Panc1 (cell line): ENCODE measurements at regions not wholly inside any gene's neighbourhood (a gene's known extent, or its start where the extent isn't known, plus 50 kb on each side); places are given as distances from the start of the nearest gene placed in this dataset.
"Not testable (repeated sequence)": the region's sequence is repeated elsewhere in the genome, so short reads cannot be mapped to it uniquely, and the experiment has no call there.

Source experiments
- ATAC-seq: fragments of 200-7000 bp; cut with Tn5 transposase; 2 replicates; pipeline ENCODE4 v1.9.1; 2020; ENCODE audit warnings: mild to moderate bottlenecking, moderate library complexity
- BruUV-seq: library from RNA; stranded (reverse); fragments of 400-500 nt; replicated peaks from 2 replicates; lab custom pipeline; 2021; lab: Mats Ljungman, UMichigan
- CTCF ChIA-PET: fragments of 300-600 bp; sonication (Branson Sonifier 250); formaldehyde crosslinking; loops from one replicate; lab custom pipeline; 2022; ENCODE audit warnings: antibody characterized with exemption; lab: Charles Lee
- POLR2A ChIA-PET: fragments of 300-600 bp; sonication (Branson Sonifier 250); formaldehyde crosslinking; loops from one replicate; lab custom pipeline; 2022; ENCODE audit warnings: antibody characterized with exemption; lab: Charles Lee
- DNase-seq: peaks from one replicate; pipeline ENCODE4 v3.0.0-alpha.2; 2010; ENCODE audit warnings: low read depth, low spot score
- H3K27ac ChIP-seq: 2 replicates; pipeline ENCODE4 v1.5.1; 2011; ENCODE audit warnings: mild to moderate bottlenecking, low read length, inconsistent platforms
- H3K27me3 ChIP-seq: fragments of 200-500 bp; sonication (Bioruptor generic); 2 replicates; pipeline ENCODE4 v1.6.0; 2014; ENCODE audit warnings: low read length, inconsistent platforms; ENCODE audit not compliant: control insufficient read depth, insufficient read depth
- H3K36me3 ChIP-seq: fragments of 200-500 bp; sonication (Bioruptor generic); 2 replicates; pipeline ENCODE4 v1.5.1; 2014; ENCODE audit warnings: inconsistent platforms, mild to moderate bottlenecking, low read length, moderate library complexity; ENCODE audit not compliant: control insufficient read depth, insufficient read depth
- H3K4me1 ChIP-seq: 2 replicates; pipeline ENCODE4 v1.5.1; 2011; ENCODE audit warnings: inconsistent platforms, mild to moderate bottlenecking, low read length, moderate library complexity; ENCODE audit not compliant: control insufficient read depth, insufficient read depth
- H3K4me3 ChIP-seq, 2 experiments: 2 replicates each; pipeline ENCODE4 v1.5.1; 2011 to 2012; ENCODE audit warnings: low read depth in 2 of 2, low read length in 2 of 2, mild to moderate bottlenecking in 2 of 2, inconsistent platforms in 1 of 2, moderate library complexity in 1 of 2
- H3K9me3 ChIP-seq: fragments of 200-500 bp; sonication (Bioruptor generic); 2 replicates; pipeline ENCODE4 v1.5.1; 2014; ENCODE audit warnings: low read depth, mild to moderate bottlenecking, inconsistent platforms, low read length, moderate library complexity; ENCODE audit not compliant: control insufficient read depth, insufficient read depth
- CTCF ChIP-seq: fragments of 450-650 bp; IDR thresholded peaks from 2 replicates; pipeline ENCODE4 v1.5.1; 2017; ENCODE audit warnings: mild to moderate bottlenecking
- POLR2AphosphoS5 ChIP-seq: IDR thresholded peaks from 2 replicates; pipeline ENCODE4 v1.6.1; 2012; ENCODE audit warnings: mild to moderate bottlenecking, low read depth, low read length, moderate library complexity
- REST ChIP-seq, 2 experiments: IDR thresholded peaks; 2 replicates each; pipeline ENCODE4 v1.6.1; 2011 to 2012; ENCODE audit warnings: low read depth in 2 of 2, control low read depth in 1 of 2, low read length in 1 of 2, mild to moderate bottlenecking in 1 of 2, moderate library complexity in 1 of 2; ENCODE audit not compliant: insufficient read depth in 1 of 2
- SIN3A ChIP-seq: IDR thresholded peaks from 2 replicates; pipeline ENCODE4 v1.6.1; 2012; ENCODE audit warnings: low read depth, mild to moderate bottlenecking, low read length, moderate library complexity, borderline replicate concordance; ENCODE audit not compliant: insufficient read depth
- TCF7L2 ChIP-seq: IDR thresholded peaks from 2 replicates; pipeline ENCODE4 v1.6.1; 2011; ENCODE audit warnings: mild to moderate bottlenecking, low read depth, low read length, inconsistent platforms
- in situ Hi-C: cut with HindIII; loops from 2 replicates; pipeline ENCODE4 v1.10.0; 2016; ENCODE audit warnings: low sequenced_read_pairs, low pct_unique_long_range_greater_than_20kb
- intact Hi-C: fragments of 100-400 bp; cut with micrococcal nuclease; formaldehyde crosslinking; loops from one replicate; pipeline ENCODE4 v1.10.0; 2022; ENCODE audit not compliant: unreplicated experiment

GRCh38 chr1:95663530-95663929 lies 429.5 kb downstream of the RWDD3 start:
- H3K36me3 ChIP-seq, BruUV-seq, intact Hi-C loops, H3K9me3 ChIP-seq, H3K4me1 ChIP-seq, CTCF ChIA-PET, in situ Hi-C loops, H3K27me3 ChIP-seq, POLR2A ChIA-PET, H3K27ac ChIP-seq, DNase-seq, ATAC-seq, H3K4me3 ChIP-seq: not testable (repeated sequence)

GRCh38 chr1:95668165-95668564 lies 434.2 kb downstream of the RWDD3 start:
- BruUV-seq, result no TSS peak
- no peaks in the 10 kb centered on the region for H3K4me1 ChIP-seq
- ATAC-seq (no peak), DNase-seq (no peak)
- in situ Hi-C loops, result no loop called here
- no peak for TF ChIP-seq POLR2AphosphoS5
- no peak for TF ChIP-seq CTCF
- no peak for TF ChIP-seq SIN3A
- no peak for TF ChIP-seq REST (IDR thresholded peaks at IDR 0.05; ENCODE audit: insufficient read depth in 1 of 2, low read depth in 2 of 2, low read length in 1 of 2)
- TF ChIP-seq TCF7L2, result no peak
- ChIA-PET CTCF (no interaction called here), POLR2A (no interaction called here)
- no peaks in the 10 kb centered on the region for H3K27me3 ChIP-seq
- H3K9me3 ChIP-seq, result no peaks in the 10 kb centered on the region
- no peak overlapping the region for H3K27ac ChIP-seq
- no peak overlapping the region for H3K4me3 ChIP-seq
- intact Hi-C loops, result no loop called here
- H3K36me3 ChIP-seq, result no peaks in the 10 kb centered on the region

- H3K27ac ChIP-seq, H3K4me3 ChIP-seq, ATAC-seq, H3K27me3 ChIP-seq, H3K4me1 ChIP-seq, POLR2A ChIA-PET, DNase-seq, BruUV-seq, CTCF ChIA-PET, intact Hi-C loops, H3K9me3 ChIP-seq, in situ Hi-C loops, H3K36me3 ChIP-seq: not testable (repeated sequence)
Measured at GRCh38 chr1:95669638-95670037, 435.6 kb downstream of the RWDD3 start.
